Tibial artery (tissue), 4 donors: ENCODE measurements at regions not wholly inside any gene's neighbourhood (a gene's known extent, or its start where the extent isn't known, plus 50 kb on each side); places are given as distances from the start of the nearest gene placed in this dataset.

Experiments used
- DNase-seq, 2 donors: peaks; one replicate each; pipeline ENCODE4 v3.0.0-alpha.2; 2019
- H3K27ac ChIP-seq, 2 donors: fragments of 200-600 bp; sonication (generic) in 1 of 2; 1 replicate in 1 of 2; 2 replicates in 1 of 2; pipeline ENCODE4 v1.5.1; 2018 to 2019; ENCODE audit warnings: mild to moderate bottlenecking in 1 of 2
- H3K27me3 ChIP-seq, 2 donors: fragments of 200-600 bp; sonication (generic) in 1 of 2; one replicate each; pipeline versions ENCODE4 v1.5.1 to v1.6.0; 2016 to 2019
- H3K36me3 ChIP-seq, 3 donors: fragments of 200-600 bp; sonication (generic) in 2 of 3; one replicate each; pipeline ENCODE4 v1.5.1; 2016 to 2019; ENCODE audit warnings: mild to moderate bottlenecking in 2 of 3
- H3K4me1 ChIP-seq, 4 donors: fragments of 200-600 bp; sonication (generic) in 2 of 4; 1 replicate in 3 of 4; 2 replicates in 1 of 4; pipeline ENCODE4 v1.5.1; 2016 to 2019
- H3K4me3 ChIP-seq, 2 donors: fragments of 200-600 bp; sonication (generic) in 1 of 2; 1 replicate in 1 of 2; 2 replicates in 1 of 2; pipeline ENCODE4 v1.5.1; 2018 to 2019; ENCODE audit warnings: mild to moderate bottlenecking in 2 of 2
- H3K9me3 ChIP-seq, 3 donors: fragments of 200-600 bp; sonication (generic) in 1 of 3; one replicate each; pipeline ENCODE4 v1.5.1; 2016 to 2019
- intact Hi-C: fragments of 100-400 bp; cut with DNase I; formaldehyde crosslinking; loops from one replicate; pipeline ENCODE4 v1.15.0; 2023; ENCODE audit warnings: low total_unique reads
- TF ChIP-seq, protein P1 (sequence below), 2 experiments: fragments of 200-600 bp in 1 of 2; fragments of 450-650 bp in 1 of 2; IDR thresholded peaks; one replicate each; pipeline ENCODE4 v1.5.1; 2017 to 2019; ENCODE audit warnings: antibody characterized with exemption in 2 of 2, mild to moderate bottlenecking in 1 of 2, moderate library complexity in 1 of 2

DNA sequence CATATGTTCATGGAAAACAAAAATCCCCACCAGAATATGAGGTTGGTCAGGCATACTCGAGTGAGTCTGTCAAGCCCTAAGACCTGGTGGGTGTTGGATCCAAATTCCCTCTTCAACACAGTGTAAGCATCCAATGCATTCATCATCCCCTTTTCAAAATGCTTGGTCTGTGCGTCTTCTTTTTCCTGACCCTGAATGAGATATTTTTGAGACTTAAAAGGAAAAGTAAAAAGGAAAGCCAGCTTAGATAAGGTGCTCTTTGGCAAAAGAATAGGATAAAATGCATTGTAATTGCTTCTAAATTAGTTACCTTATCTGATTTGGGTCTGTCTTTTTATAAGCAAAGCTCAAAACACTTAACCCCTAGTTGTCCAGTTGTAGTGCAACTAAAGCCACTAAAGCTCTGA lies 331.5 kb downstream of the PTEN start:
- no peak for DNase-seq
- Histone ChIP-seq H3K9me3 (no peaks in the 10 kb centered on the region), H3K27ac (no peak overlapping the region), H3K4me3 (no peak overlapping the region), H3K36me3 (no peaks in the 10 kb centered on the region), H3K27me3 (no peaks in the 10 kb centered on the region), H3K4me1 (no peaks in the 10 kb centered on the region)
- intact Hi-C loops: no loop called here
- TF ChIP-seq, protein P1, sequence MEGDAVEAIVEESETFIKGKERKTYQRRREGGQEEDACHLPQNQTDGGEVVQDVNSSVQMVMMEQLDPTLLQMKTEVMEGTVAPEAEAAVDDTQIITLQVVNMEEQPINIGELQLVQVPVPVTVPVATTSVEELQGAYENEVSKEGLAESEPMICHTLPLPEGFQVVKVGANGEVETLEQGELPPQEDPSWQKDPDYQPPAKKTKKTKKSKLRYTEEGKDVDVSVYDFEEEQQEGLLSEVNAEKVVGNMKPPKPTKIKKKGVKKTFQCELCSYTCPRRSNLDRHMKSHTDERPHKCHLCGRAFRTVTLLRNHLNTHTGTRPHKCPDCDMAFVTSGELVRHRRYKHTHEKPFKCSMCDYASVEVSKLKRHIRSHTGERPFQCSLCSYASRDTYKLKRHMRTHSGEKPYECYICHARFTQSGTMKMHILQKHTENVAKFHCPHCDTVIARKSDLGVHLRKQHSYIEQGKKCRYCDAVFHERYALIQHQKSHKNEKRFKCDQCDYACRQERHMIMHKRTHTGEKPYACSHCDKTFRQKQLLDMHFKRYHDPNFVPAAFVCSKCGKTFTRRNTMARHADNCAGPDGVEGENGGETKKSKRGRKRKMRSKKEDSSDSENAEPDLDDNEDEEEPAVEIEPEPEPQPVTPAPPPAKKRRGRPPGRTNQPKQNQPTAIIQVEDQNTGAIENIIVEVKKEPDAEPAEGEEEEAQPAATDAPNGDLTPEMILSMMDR (IDR thresholded peaks at IDR 0.05): no peak

DNA sequence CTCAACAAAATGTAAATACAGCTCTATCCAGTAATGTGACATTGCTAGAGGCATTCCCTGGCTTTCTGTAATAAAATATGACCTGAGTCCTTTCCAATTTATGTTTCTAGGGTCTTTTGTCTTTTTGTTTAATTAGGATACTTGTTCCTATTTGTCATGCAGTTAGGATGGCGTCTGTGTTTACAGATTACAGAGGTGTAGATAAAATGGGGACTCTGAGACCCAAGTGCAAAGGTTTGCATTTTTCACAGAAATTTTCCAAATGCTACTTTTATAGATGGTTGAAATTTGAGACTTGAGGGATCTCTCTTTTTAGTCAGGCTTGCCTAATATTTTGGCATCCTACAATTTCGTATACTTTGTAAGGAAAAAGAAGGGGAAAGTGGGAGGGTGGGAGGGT lies 332.4 kb downstream of the PTEN start:
- no peaks in the 10 kb centered on the region for H3K9me3 ChIP-seq
- no peaks in the 10 kb centered on the region for H3K36me3 ChIP-seq
- H3K4me1 ChIP-seq: no peaks in the 10 kb centered on the region
- H3K27me3 ChIP-seq: no peaks in the 10 kb centered on the region
- H3K4me3 ChIP-seq: no peak overlapping the region
- TF ChIP-seq, protein P1 (IDR thresholded peaks at IDR 0.05): no peak
- H3K27ac ChIP-seq: no peak overlapping the region
- intact Hi-C loops: no loop called here
- DNase-seq: no peak

DNA sequence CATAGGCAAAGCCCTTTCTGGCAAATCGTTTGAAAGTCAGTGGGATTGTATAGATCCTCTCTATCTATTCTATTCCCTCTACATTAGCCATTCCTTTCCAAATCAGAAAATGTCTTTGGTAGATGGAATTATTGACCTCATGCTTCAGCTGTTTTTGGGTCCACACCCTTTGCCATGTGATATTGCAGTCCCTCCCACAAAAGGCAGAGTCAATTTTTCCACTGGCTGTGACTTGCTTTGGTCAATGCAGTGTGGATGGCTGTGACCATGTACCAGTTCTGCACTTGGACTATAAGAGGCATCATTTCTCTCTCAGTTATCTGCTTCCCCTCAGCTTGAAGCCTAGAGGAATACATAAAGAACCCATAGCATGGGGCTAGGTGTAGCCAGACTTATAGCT lies 332.9 kb downstream of the PTEN start:
- H3K9me3 ChIP-seq: no peaks in the 10 kb centered on the region
- H3K36me3 ChIP-seq: no peaks in the 10 kb centered on the region
- H3K27me3 ChIP-seq: no peaks in the 10 kb centered on the region
- no peak for DNase-seq
- H3K27ac ChIP-seq: no peak overlapping the region
- TF ChIP-seq, protein P1 (IDR thresholded peaks at IDR 0.05): no peak
- intact Hi-C loops: no loop called here
- no peaks in the 10 kb centered on the region for H3K4me1 ChIP-seq
- H3K4me3 ChIP-seq: no peak overlapping the region

DNA sequence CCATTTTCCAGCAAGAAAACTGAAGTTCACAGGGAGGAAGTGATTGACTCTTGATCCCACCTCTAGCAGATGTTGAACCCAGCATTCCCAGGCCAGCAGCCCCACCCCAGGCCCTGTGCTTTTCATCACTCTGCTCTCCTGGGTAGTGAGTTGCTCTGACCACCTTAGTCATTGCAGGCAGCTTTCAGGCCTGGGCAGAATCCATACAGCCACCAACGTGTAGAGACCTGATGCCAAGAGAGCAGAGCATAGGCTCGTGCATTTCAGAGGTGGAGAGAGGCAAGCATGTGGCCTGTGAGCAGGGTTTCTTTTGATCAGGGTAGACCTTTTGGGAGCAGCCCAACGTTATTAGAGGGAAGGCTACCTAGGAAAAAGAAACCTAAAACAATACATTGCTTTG lies 334.6 kb downstream of the PTEN start:
- Histone ChIP-seq H3K27me3 (no peaks in the 10 kb centered on the region), H3K4me1 (no peaks in the 10 kb centered on the region), H3K9me3 (no peaks in the 10 kb centered on the region), H3K36me3 (no peaks in the 10 kb centered on the region), H3K27ac (no peak overlapping the region), H3K4me3 (no peak overlapping the region)
- TF ChIP-seq, protein P1 (IDR thresholded peaks at IDR 0.05): no peak
- intact Hi-C loops: no loop called here
- no peak for DNase-seq

DNA sequence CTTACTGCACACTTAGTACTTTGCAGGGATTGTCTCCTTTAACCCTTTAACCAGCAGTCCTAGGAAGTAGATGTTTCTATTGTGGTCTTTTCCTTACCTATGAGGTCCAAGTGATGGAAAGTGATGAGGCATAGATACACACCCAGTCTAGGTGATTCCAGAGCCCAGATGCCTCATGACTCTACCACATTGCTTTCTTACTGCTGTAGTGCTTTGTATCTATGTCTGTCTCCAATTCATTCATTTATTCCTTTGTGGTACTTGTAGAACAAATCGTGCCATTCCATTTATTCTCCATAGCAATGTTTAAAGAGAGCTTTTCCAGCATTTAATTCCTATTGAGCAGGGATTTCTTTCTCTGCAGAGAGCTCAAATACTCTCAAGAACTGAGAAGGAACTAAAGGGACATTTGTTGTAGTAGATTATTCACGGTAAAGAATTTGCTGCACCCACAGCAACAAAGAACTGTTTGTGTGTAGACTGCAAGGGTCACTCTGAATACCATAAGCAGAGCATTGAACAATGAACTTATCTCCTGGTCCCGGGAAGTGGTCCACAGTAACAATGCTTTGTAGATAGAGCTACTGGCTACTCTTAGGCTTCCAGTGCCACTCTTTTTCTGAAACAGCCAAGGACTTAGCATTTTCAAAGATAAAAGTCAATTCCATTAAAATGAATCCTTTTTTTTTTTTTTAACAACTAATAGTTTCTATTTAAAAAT lies 337.0 kb downstream of the PTEN start:
- Histone ChIP-seq H3K9me3 (no peaks in the 10 kb centered on the region), H3K27me3 (no peaks in the 10 kb centered on the region), H3K4me1 (no peaks in the 10 kb centered on the region), H3K36me3 (no peaks in the 10 kb centered on the region), H3K4me3 (no peak overlapping the region), H3K27ac (no peak overlapping the region)
- TF ChIP-seq, protein P1 (IDR thresholded peaks at IDR 0.05): no peak
- DNase-seq: no peak
- intact Hi-C loops: no loop called here
